Loucy (cell line): ENCODE measurements at regions not wholly inside any gene's neighbourhood (a gene's known extent, or its start where the extent isn't known, plus 50 kb on each side); places are given as distances from the start of the nearest gene placed in this dataset.

ENCODE experiments used
- H2AFZ ChIP-seq: fragments of 200-600 bp; sonication (generic); 2 replicates; pipeline ENCODE4 v1.6.0; 2016; ENCODE audit warnings: antibody characterized with exemption, mild to moderate bottlenecking, low read length, moderate library complexity
- H3F3A ChIP-seq: fragments of 200-600 bp; 2 replicates; pipeline ENCODE4 v1.6.0; 2016; ENCODE audit warnings: antibody characterized with exemption, low read depth, mild to moderate bottlenecking
- H3K27me3 ChIP-seq: fragments of 200-600 bp; sonication (generic); 2 replicates; pipeline ENCODE4 v1.6.1; 2014; ENCODE audit warnings: low read length, mild to moderate bottlenecking; ENCODE audit not compliant: insufficient read depth, poor library complexity, severe bottlenecking
- H3K36me3 ChIP-seq: fragments of 200-600 bp; sonication (generic); 2 replicates; pipeline ENCODE4 v1.6.1; 2016; ENCODE audit warnings: low read length; ENCODE audit not compliant: insufficient read depth
- H3K4me1 ChIP-seq: fragments of 200-600 bp; sonication (generic); 2 replicates; pipeline ENCODE4 v1.5.1; 2014; ENCODE audit warnings: low read length, mild to moderate bottlenecking; ENCODE audit not compliant: insufficient read depth, poor library complexity, severe bottlenecking
- H3K4me2 ChIP-seq: fragments of 200-600 bp; sonication (generic); 2 replicates; pipeline ENCODE4 v1.6.0; 2014; ENCODE audit warnings: antibody characterized with exemption, low read length, low read depth, mild to moderate bottlenecking; ENCODE audit not compliant: poor library complexity, severe bottlenecking
- H3K4me3 ChIP-seq: fragments of 200-600 bp; sonication (generic); 2 replicates; pipeline ENCODE4 v1.5.1; 2014; ENCODE audit warnings: low read length, mild to moderate bottlenecking, mixed read lengths; ENCODE audit not compliant: poor library complexity, severe bottlenecking
- H3K79me2 ChIP-seq: fragments of 200-600 bp; sonication (generic); 2 replicates; pipeline ENCODE4 v1.6.1; 2014; ENCODE audit warnings: low read length; ENCODE audit not compliant: insufficient read depth
- H3K9ac ChIP-seq: fragments of 200-600 bp; sonication (generic); 2 replicates; pipeline ENCODE4 v1.6.0; 2014; ENCODE audit warnings: mild to moderate bottlenecking, low read depth, low read length, moderate library complexity; ENCODE audit not compliant: poor library complexity, severe bottlenecking
- H3K9me2 ChIP-seq: fragments of 200-600 bp; sonication (generic); replicated peaks from 2 replicates; pipeline ENCODE4 v1.6.1; 2016; ENCODE audit warnings: low read depth, low read length, mixed read lengths
- H3K9me3 ChIP-seq: fragments of 200-600 bp; sonication (generic); 2 replicates; pipeline ENCODE4 v1.6.1; 2014; ENCODE audit warnings: mild to moderate bottlenecking, antibody characterized with exemption, low read length, low read depth; ENCODE audit not compliant: insufficient read depth
- H4K20me1 ChIP-seq: fragments of 200-600 bp; sonication (generic); 2 replicates; pipeline ENCODE4 v1.6.0; 2014; ENCODE audit warnings: antibody characterized with exemption, low read length, mild to moderate bottlenecking; ENCODE audit not compliant: insufficient read depth, poor library complexity, severe bottlenecking
- CTCF ChIP-seq: fragments of 200-600 bp; sonication (generic); conservative IDR thresholded peaks from 2 replicates; pipeline ENCODE4 v1.5.1; 2014; ENCODE audit warnings: mild to moderate bottlenecking, antibody characterized with exemption, low read length
- EZH2phosphoT487 ChIP-seq: fragments of 200-600 bp; IDR thresholded peaks from 2 replicates; pipeline ENCODE4 v1.6.1; 2018; ENCODE audit warnings: antibody characterized with exemption, mild to moderate bottlenecking, moderate library complexity, borderline replicate concordance

- TF ChIP-seq CTCF (no peak), EZH2phosphoT487 (no peak)
- no peaks in the 10 kb centered on the region for H4K20me1 ChIP-seq
These were observed 186.1 kb downstream of the GIPC2 start for GRCh38 chr1:78231894-78232293.

GRCh38 chr1:78232630-78233029 is 186.9 kb downstream of the GIPC2 start:
- H3K9ac ChIP-seq = no peak overlapping the region
- TF ChIP-seq CTCF (no peak), EZH2phosphoT487 (no peak)
- no peaks in the 10 kb centered on the region for H4K20me1 ChIP-seq
- no peaks in the 10 kb centered on the region for H3K27me3 ChIP-seq
- no peaks in the 10 kb centered on the region for H3K9me2 ChIP-seq
- no peaks in the 10 kb centered on the region for H3F3A ChIP-seq
- H3K79me2 ChIP-seq = no peaks in the 10 kb centered on the region
- H3K4me2 ChIP-seq = no peak overlapping the region
- H3K9me3 ChIP-seq = no peaks in the 10 kb centered on the region
- H2AFZ ChIP-seq = no peak overlapping the region
- H3K4me1 ChIP-seq = no peaks in the 10 kb centered on the region
- no peaks in the 10 kb centered on the region for H3K36me3 ChIP-seq
- no peak overlapping the region for H3K4me3 ChIP-seq

More at GRCh38 chr1:78231894-78232293, 186.1 kb downstream of the GIPC2 start:
- H3K9ac ChIP-seq = no peak overlapping the region
- 0 out of 2 replicates have a peak, but pooled peaks cover 5% of the 10 kb centered on the region for H3K9me3 ChIP-seq
- H2AFZ ChIP-seq = no peak overlapping the region
- H3K4me1 ChIP-seq = no peaks in the 10 kb centered on the region
- H3F3A ChIP-seq = no peaks in the 10 kb centered on the region
- H3K36me3 ChIP-seq = no peaks in the 10 kb centered on the region
- no peaks in the 10 kb centered on the region for H3K27me3 ChIP-seq
- no peak overlapping the region for H3K4me2 ChIP-seq
- no peaks in the 10 kb centered on the region for H3K9me2 ChIP-seq
- H3K79me2 ChIP-seq = no peaks in the 10 kb centered on the region
- H3K4me3 ChIP-seq = no peak overlapping the region

GRCh38 chr1:78234496-78234895 is 188.7 kb downstream of the GIPC2 start:
- Histone ChIP-seq H3K9me2 (no peaks in the 10 kb centered on the region), H2AFZ (no peak overlapping the region), H3K4me3 (no peak overlapping the region), H4K20me1 (no peaks in the 10 kb centered on the region), H3K9me3 (no peaks in the 10 kb centered on the region), H3F3A (no peaks in the 10 kb centered on the region), H3K4me2 (no peak overlapping the region), H3K79me2 (no peaks in the 10 kb centered on the region), H3K4me1 (no peaks in the 10 kb centered on the region), H3K27me3 (no peaks in the 10 kb centered on the region), H3K36me3 (no peaks in the 10 kb centered on the region), H3K9ac (no peak overlapping the region)
- TF ChIP-seq EZH2phosphoT487 = no peak
- TF ChIP-seq CTCF = no peak
